Right ventricle myocardium superior (tissue), 1 donor: ENCODE measurements at regions not wholly inside any gene's neighbourhood (a gene's known extent, or its start where the extent isn't known, plus 50 kb on each side); places are given as distances from the start of the nearest gene placed in this dataset.
"Not testable (repeated sequence)": the region's sequence is repeated elsewhere in the genome, so short reads cannot be mapped to it uniquely, and the experiment has no call there.

Source experiments
- ATAC-seq: fragments of 200-7000 bp; cut with Tn5 transposase; one replicate; pipeline ENCODE4 v1.9.1; 2020; ENCODE audit warnings: mild to moderate bottlenecking; ENCODE audit not compliant: poor library complexity
- DNase-seq: peaks from one replicate; pipeline ENCODE4 v3.0.0-alpha.2; 2020
- intact Hi-C: fragments of 100-400 bp; cut with DNase I; formaldehyde crosslinking; loops from one replicate; pipeline ENCODE4 v1.11.2; 2022
- donor health status: DM: no; HTN: yes; CAD: no; lungs with severe emphysema.

- ATAC-seq: no peak
- intact Hi-C loops: no loop called here
- no peak for DNase-seq
These were observed 97.2 kb upstream of the DPP10 start for GRCh38 chr2:114345246-114345645.

- ATAC-seq: no peak
- no peak for DNase-seq
- intact Hi-C loops: no loop called here
These were observed 95.8 kb upstream of the DPP10 start for GRCh38 chr2:114346658-114347057.

- ATAC-seq: no peak
- intact Hi-C loops: no loop called here
- DNase-seq: no peak
These were observed 92.2 kb upstream of the DPP10 start for GRCh38 chr2:114350186-114350725.

GRCh38 chr2:114352988-114353387, 89.5 kb upstream of the DPP10 start:
- intact Hi-C loops: no loop called here
- ATAC-seq: no peak
- DNase-seq: no peak

- intact Hi-C loops: no loop called here
- no peak for ATAC-seq
- no peak for DNase-seq
These were observed 88.2 kb upstream of the DPP10 start for GRCh38 chr2:114354199-114354598.

GRCh38 chr2:114368705-114369104, 73.7 kb upstream of the DPP10 start:
- DNase-seq (no peak), ATAC-seq (no peak)
- intact Hi-C loops: no loop called here

- intact Hi-C loops, ATAC-seq: not testable (repeated sequence)
These were observed 70.7 kb upstream of the DPP10 start for GRCh38 chr2:114371721-114372120.

GRCh38 chr2:114373591-114373990, 68.8 kb upstream of the DPP10 start:
- ATAC-seq (no peak), DNase-seq (no peak)
- intact Hi-C loops: no loop called here

More at GRCh38 chr2:114371721-114372120, 70.7 kb upstream of the DPP10 start:
- DNase-seq: not testable (repeated sequence)

- ATAC-seq (no peak), DNase-seq (no peak)
- intact Hi-C loops: no loop called here
These were observed 58.0 kb upstream of the DPP10 start for GRCh38 chr2:114384441-114384840.

GRCh38 chr2:114389021-114389420, 53.4 kb upstream of the DPP10 start:
- ATAC-seq (no peak), DNase-seq (no peak)
- intact Hi-C loops: no loop called here
